ENCODE measurements at regions not wholly inside any gene's neighbourhood (a gene's known extent, or its start where the extent isn't known, plus 50 kb on each side); places are given as distances from the start of the nearest gene placed in this dataset.

DNA sequence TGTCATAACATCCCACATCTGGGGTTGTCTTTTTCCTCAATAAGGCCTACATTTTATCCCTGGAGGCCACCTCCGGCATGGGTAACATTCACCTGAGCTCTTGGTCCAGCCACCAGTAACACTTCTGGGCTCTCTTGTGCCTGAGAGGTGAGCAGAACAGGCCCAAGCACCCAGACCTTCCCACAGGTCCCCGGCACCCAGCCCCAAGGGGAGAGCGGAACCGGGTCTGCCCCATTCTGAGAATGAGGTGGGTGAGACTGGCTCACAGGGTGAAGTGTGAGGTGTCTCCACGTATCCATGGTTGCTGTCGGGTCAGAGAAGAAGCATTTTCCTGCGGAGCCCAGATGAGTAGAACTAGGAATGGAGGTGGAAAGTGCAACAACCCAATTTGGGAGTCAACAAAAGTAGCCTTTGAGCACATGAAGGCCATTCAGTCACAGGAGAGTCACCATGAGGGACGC is 496.7 kb upstream of the MYT1L start:
- no peaks in the 10 kb centered on the region for H3K36me3 Mint-ChIP-seq (ENCODE audit: low read depth)
- peaks cover 6% of the 10 kb centered on the region for H3K9me3 Mint-ChIP-seq
- no peak overlapping the region for H3K4me3 Mint-ChIP-seq
- TF ChIP-seq, protein P1, sequence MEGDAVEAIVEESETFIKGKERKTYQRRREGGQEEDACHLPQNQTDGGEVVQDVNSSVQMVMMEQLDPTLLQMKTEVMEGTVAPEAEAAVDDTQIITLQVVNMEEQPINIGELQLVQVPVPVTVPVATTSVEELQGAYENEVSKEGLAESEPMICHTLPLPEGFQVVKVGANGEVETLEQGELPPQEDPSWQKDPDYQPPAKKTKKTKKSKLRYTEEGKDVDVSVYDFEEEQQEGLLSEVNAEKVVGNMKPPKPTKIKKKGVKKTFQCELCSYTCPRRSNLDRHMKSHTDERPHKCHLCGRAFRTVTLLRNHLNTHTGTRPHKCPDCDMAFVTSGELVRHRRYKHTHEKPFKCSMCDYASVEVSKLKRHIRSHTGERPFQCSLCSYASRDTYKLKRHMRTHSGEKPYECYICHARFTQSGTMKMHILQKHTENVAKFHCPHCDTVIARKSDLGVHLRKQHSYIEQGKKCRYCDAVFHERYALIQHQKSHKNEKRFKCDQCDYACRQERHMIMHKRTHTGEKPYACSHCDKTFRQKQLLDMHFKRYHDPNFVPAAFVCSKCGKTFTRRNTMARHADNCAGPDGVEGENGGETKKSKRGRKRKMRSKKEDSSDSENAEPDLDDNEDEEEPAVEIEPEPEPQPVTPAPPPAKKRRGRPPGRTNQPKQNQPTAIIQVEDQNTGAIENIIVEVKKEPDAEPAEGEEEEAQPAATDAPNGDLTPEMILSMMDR (IDR thresholded peaks at IDR 0.05) = no peak
- H3K27me3 Mint-ChIP-seq = no peaks in the 10 kb centered on the region
- H3K27ac Mint-ChIP-seq = no peak overlapping the region
- CTCF ChIA-PET = no interaction called here
- no peaks in the 10 kb centered on the region for H3K4me1 Mint-ChIP-seq
- intact Hi-C loops (cut with micrococcal nuclease) = no loop called here
- DNase-seq (no peak), ATAC-seq (ENCODE audit: low read depth) (no peak)
- POLR2A ChIA-PET = no interaction called here

DNA sequence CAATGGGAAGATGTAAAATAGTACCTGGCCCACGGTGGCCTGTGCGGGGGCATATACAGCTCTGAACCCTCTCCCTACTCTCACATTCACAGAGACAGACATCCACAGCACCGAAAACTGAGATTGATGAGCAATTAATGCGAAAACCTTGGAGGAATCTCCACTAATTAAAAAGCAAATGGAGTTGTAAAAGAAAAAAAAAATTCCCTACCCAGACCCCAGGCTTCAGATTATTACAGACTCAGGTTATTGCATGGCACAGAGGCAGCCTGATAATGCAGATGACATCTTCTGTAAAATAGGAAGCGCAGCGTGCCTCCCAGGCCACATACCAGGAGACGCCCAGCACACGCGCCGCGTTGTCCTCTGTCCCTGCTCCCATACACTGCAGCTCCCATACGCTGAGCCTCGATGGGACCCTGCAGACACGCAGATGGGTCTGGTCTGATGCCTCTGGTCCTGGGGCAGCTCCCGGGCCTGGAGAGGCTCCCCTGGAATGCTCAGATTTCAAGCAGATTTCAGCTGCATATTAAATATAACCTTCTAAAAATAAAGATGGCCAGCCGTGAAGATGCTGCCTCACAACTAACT is 496.1 kb upstream of the MYT1L start:
- H3K4me1 Mint-ChIP-seq = no peaks in the 10 kb centered on the region
- ATAC-seq (ENCODE audit: low read depth) (no peak), DNase-seq (no peak)
- H3K4me3 Mint-ChIP-seq = no peak overlapping the region
- intact Hi-C loops (cut with micrococcal nuclease) = no loop called here
- H3K27ac Mint-ChIP-seq = no peak overlapping the region
- TF ChIP-seq, protein P1 (IDR thresholded peaks at IDR 0.05) = no peak
- ChIA-PET CTCF (no interaction called here), POLR2A (no interaction called here)
- H3K36me3 Mint-ChIP-seq (ENCODE audit: low read depth) = no peaks in the 10 kb centered on the region
- H3K27me3 Mint-ChIP-seq = no peaks in the 10 kb centered on the region
- H3K9me3 Mint-ChIP-seq = peaks cover 6% of the 10 kb centered on the region

DNA sequence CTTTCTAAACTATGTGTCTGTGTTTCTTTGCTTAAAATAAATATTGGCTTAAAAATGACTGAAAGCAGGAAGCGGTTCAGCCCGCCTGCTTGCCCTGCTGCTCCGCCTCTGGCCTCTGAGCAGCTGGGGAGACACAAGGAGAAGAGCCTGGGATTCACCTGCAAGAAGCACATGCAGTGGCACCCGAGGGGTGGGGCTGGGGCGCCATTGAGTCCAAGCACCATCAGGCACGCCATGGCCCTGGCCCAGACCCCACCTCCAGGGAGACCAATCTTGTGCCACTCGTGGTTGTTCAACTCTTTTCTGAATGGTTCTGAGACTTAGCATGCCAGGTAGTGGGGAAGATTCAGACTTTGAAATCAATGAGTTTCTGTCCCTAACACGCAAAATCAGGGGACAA is 495.5 kb upstream of the MYT1L start:
- Mint-ChIP-seq H3K27me3 (no peaks in the 10 kb centered on the region), H3K27ac (no peak overlapping the region), H3K9me3 (peaks cover 6% of the 10 kb centered on the region), H3K36me3 (ENCODE audit: low read depth) (no peaks in the 10 kb centered on the region), H3K4me1 (no peaks in the 10 kb centered on the region), H3K4me3 (no peak overlapping the region)
- ATAC-seq (ENCODE audit: low read depth) (no peak), DNase-seq (no peak)
- intact Hi-C loops (cut with micrococcal nuclease) = no loop called here
- TF ChIP-seq, protein P1 (IDR thresholded peaks at IDR 0.05) = no peak
- ChIA-PET POLR2A (no interaction called here), CTCF (no interaction called here)

GRCh38 chr2:2826209-2826551 is 495.1 kb upstream of the MYT1L start:
- H3K36me3 Mint-ChIP-seq (ENCODE audit: low read depth) = no peaks in the 10 kb centered on the region
- H3K9me3 Mint-ChIP-seq = peaks cover 7% of the 10 kb centered on the region
- intact Hi-C loops (cut with micrococcal nuclease) = no loop called here
- H3K4me3 Mint-ChIP-seq = no peak overlapping the region
- no peaks in the 10 kb centered on the region for H3K4me1 Mint-ChIP-seq
- CTCF ChIA-PET = no interaction called here
- TF ChIP-seq, protein P1 (IDR thresholded peaks at IDR 0.05) = no peak
- H3K27ac Mint-ChIP-seq = no peak overlapping the region
- DNase-seq (no peak), ATAC-seq (ENCODE audit: low read depth) (no peak)
- POLR2A ChIA-PET = no interaction called here
- H3K27me3 Mint-ChIP-seq = no peaks in the 10 kb centered on the region

DNA sequence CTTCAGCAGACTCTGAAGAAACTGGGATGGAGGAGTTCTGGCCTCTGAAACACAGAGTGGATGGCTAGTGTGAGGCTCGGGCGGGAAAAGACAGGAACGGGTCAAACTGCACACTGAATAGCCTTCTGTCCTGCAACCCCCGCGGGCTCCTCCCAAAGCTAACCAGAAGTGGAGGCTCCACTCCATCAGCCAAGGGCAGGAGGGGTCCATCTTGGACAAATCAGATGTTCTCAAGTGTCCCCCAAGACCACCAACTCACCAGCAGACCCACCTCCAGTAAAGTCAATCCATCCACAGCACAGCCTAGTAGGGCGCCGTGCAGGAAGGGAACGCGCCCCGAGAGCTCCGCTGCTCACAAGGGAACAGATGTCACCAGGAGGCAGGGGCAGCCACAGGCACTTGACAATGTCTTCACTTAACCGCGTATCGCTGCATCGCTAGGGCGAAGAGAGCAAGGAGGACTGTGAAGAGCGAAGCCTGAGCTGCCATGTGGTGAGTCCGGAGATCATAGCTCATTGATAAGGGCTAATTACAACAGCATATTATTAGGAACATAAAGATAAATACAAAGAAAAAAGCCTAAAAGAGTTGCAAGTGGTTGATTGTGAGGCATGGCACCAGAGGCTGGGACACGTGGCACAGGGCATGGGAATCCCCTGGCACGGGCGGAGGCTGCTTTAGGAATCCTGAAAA is 494.6 kb upstream of the MYT1L start:
- no peaks in the 10 kb centered on the region for H3K36me3 Mint-ChIP-seq (ENCODE audit: low read depth)
- intact Hi-C loops (cut with micrococcal nuclease) = no loop called here
- TF ChIP-seq, protein P1 (IDR thresholded peaks at IDR 0.05) = no peak
- H3K4me3 Mint-ChIP-seq = no peak overlapping the region
- ChIA-PET CTCF (no interaction called here), POLR2A (no interaction called here)
- DNase-seq (no peak), ATAC-seq (ENCODE audit: low read depth) (no peak)
- peaks cover 4% of the 10 kb centered on the region for H3K9me3 Mint-ChIP-seq
- H3K27me3 Mint-ChIP-seq = no peaks in the 10 kb centered on the region
- H3K27ac Mint-ChIP-seq = no peak overlapping the region
- no peaks in the 10 kb centered on the region for H3K4me1 Mint-ChIP-seq
